ENCODE measurements at regions not wholly inside any gene's neighbourhood (a gene's known extent, or its start where the extent isn't known, plus 50 kb on each side); places are given as distances from the start of the nearest gene placed in this dataset.
"Not testable (repeated sequence)": the region's sequence is repeated elsewhere in the genome, so short reads cannot be mapped to it uniquely, and the experiment has no call there.

- H3K56ac ChIP-seq (ENCODE audit: low read length); DNase-seq; H2BK5ac ChIP-seq (ENCODE audit: low read length); H3K79me1 ChIP-seq (ENCODE audit: low read length); H3K23ac ChIP-seq (ENCODE audit: low read length); H3K18ac ChIP-seq (ENCODE audit: low read length); H3K79me2 ChIP-seq (ENCODE audit: control insufficient read depth, insufficient read depth, low read length); H2BK15ac ChIP-seq (replicated peaks; ENCODE audit: low read depth); H3K36me3 ChIP-seq (ENCODE audit: control insufficient read depth, insufficient read depth, low read length); H3K9ac ChIP-seq (ENCODE audit: low read length); H4K8ac ChIP-seq (ENCODE audit: low read depth, low read length); H2AK5ac ChIP-seq (ENCODE audit: low read length); H4K5ac ChIP-seq (ENCODE audit: low read length); H3K27me3 ChIP-seq (ENCODE audit: insufficient read depth, low read length, poor library complexity); H3K4ac ChIP-seq (ENCODE audit: low read depth, low read length); H2BK120ac ChIP-seq (ENCODE audit: low read depth, low read length); H3K4me1 ChIP-seq (ENCODE audit: control insufficient read depth, low read depth, low read length); H3K27ac ChIP-seq (ENCODE audit: low read depth, low read length); H3K4me3 ChIP-seq (ENCODE audit: low read length); H3K4me2 ChIP-seq (ENCODE audit: low read length): not testable (repeated sequence)
- WGBS (ENCODE audit: extremely low coverage, insufficient coverage, low lambda C conversion rate), result no CpG with 5 or more reads among the region's 3 CpGs
Observed at GRCh38 chr5:177902806-177903205, 93.2 kb downstream of the PROP1 start.

- not testable (repeated sequence) for H2AK5ac ChIP-seq (ENCODE audit: low read length); H3K27ac ChIP-seq (ENCODE audit: low read depth, low read length); H3K36me3 ChIP-seq (ENCODE audit: control insufficient read depth, insufficient read depth, low read length); H3K9ac ChIP-seq (ENCODE audit: low read length); H3K4me3 ChIP-seq (ENCODE audit: low read length); H2BK15ac ChIP-seq (replicated peaks; ENCODE audit: low read depth); H3K23ac ChIP-seq (ENCODE audit: low read length); H3K79me1 ChIP-seq (ENCODE audit: low read length); H3K4me1 ChIP-seq (ENCODE audit: control insufficient read depth, low read depth, low read length); H3K18ac ChIP-seq (ENCODE audit: low read length); H3K4ac ChIP-seq (ENCODE audit: low read depth, low read length); H2BK120ac ChIP-seq (ENCODE audit: low read depth, low read length); H3K79me2 ChIP-seq (ENCODE audit: control insufficient read depth, insufficient read depth, low read length); H4K8ac ChIP-seq (ENCODE audit: low read depth, low read length); H3K27me3 ChIP-seq (ENCODE audit: insufficient read depth, low read length, poor library complexity); H3K4me2 ChIP-seq (ENCODE audit: low read length); H4K5ac ChIP-seq (ENCODE audit: low read length); H3K56ac ChIP-seq (ENCODE audit: low read length); DNase-seq; H2BK5ac ChIP-seq (ENCODE audit: low read length)
- WGBS (ENCODE audit: extremely low coverage, insufficient coverage, low lambda C conversion rate), result no CpG with 5 or more reads among the region's 6 CpGs
Observed at GRCh38 chr5:177900066-177900465, 96.0 kb downstream of the PROP1 start.

- DNase-seq; H3K79me2 ChIP-seq (ENCODE audit: control insufficient read depth, insufficient read depth, low read length); H4K8ac ChIP-seq (ENCODE audit: low read depth, low read length); H3K56ac ChIP-seq (ENCODE audit: low read length); H3K9ac ChIP-seq (ENCODE audit: low read length); H3K4me2 ChIP-seq (ENCODE audit: low read length); H2AK5ac ChIP-seq (ENCODE audit: low read length); H3K79me1 ChIP-seq (ENCODE audit: low read length); H2BK15ac ChIP-seq (replicated peaks; ENCODE audit: low read depth); H3K4ac ChIP-seq (ENCODE audit: low read depth, low read length); H3K23ac ChIP-seq (ENCODE audit: low read length); H3K18ac ChIP-seq (ENCODE audit: low read length); H3K4me1 ChIP-seq (ENCODE audit: control insufficient read depth, low read depth, low read length); H2BK5ac ChIP-seq (ENCODE audit: low read length); H3K36me3 ChIP-seq (ENCODE audit: control insufficient read depth, insufficient read depth, low read length); H2BK120ac ChIP-seq (ENCODE audit: low read depth, low read length); H4K5ac ChIP-seq (ENCODE audit: low read length); H3K4me3 ChIP-seq (ENCODE audit: low read length); H3K27me3 ChIP-seq (ENCODE audit: insufficient read depth, low read length, poor library complexity); H3K27ac ChIP-seq (ENCODE audit: low read depth, low read length): not testable (repeated sequence)
- WGBS (ENCODE audit: extremely low coverage, insufficient coverage, low lambda C conversion rate), result no CpG with 5 or more reads among the region's 9 CpGs
Observed at GRCh38 chr5:177894681-177895453, 101.2 kb downstream of the PROP1 start.

DNA sequence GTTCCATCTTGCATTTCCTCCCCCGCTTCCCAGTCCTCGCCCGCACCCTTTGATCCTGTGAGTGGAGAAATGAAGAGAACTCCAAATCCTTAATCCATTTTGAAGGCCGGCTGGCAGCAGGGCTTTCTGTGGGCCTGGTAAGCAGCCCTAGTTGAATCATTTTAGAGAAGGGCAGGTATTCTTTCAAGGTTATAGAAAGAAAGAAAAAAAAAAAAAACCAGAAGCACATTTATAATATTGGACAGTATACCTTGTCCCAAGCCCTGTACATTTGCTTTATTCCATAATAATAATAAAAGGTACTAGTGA is 103.7 kb downstream of the PROP1 start:
- not testable (repeated sequence) for H3K79me1 ChIP-seq (ENCODE audit: low read length); H3K4ac ChIP-seq (ENCODE audit: low read depth, low read length); H2BK120ac ChIP-seq (ENCODE audit: low read depth, low read length); H2AK5ac ChIP-seq (ENCODE audit: low read length); DNase-seq; H3K23ac ChIP-seq (ENCODE audit: low read length); H4K8ac ChIP-seq (ENCODE audit: low read depth, low read length); H3K9ac ChIP-seq (ENCODE audit: low read length); H3K36me3 ChIP-seq (ENCODE audit: control insufficient read depth, insufficient read depth, low read length); H4K5ac ChIP-seq (ENCODE audit: low read length); H3K4me1 ChIP-seq (ENCODE audit: control insufficient read depth, low read depth, low read length); H3K4me2 ChIP-seq (ENCODE audit: low read length); H3K79me2 ChIP-seq (ENCODE audit: control insufficient read depth, insufficient read depth, low read length); H3K4me3 ChIP-seq (ENCODE audit: low read length); H3K18ac ChIP-seq (ENCODE audit: low read length); H3K56ac ChIP-seq (ENCODE audit: low read length); H2BK5ac ChIP-seq (ENCODE audit: low read length); H3K27ac ChIP-seq (ENCODE audit: low read depth, low read length); H2BK15ac ChIP-seq (replicated peaks; ENCODE audit: low read depth); H3K27me3 ChIP-seq (ENCODE audit: insufficient read depth, low read length, poor library complexity)
- WGBS (ENCODE audit: extremely low coverage, insufficient coverage, low lambda C conversion rate), result no CpG with 5 or more reads among the region's 4 CpGs

DNA sequence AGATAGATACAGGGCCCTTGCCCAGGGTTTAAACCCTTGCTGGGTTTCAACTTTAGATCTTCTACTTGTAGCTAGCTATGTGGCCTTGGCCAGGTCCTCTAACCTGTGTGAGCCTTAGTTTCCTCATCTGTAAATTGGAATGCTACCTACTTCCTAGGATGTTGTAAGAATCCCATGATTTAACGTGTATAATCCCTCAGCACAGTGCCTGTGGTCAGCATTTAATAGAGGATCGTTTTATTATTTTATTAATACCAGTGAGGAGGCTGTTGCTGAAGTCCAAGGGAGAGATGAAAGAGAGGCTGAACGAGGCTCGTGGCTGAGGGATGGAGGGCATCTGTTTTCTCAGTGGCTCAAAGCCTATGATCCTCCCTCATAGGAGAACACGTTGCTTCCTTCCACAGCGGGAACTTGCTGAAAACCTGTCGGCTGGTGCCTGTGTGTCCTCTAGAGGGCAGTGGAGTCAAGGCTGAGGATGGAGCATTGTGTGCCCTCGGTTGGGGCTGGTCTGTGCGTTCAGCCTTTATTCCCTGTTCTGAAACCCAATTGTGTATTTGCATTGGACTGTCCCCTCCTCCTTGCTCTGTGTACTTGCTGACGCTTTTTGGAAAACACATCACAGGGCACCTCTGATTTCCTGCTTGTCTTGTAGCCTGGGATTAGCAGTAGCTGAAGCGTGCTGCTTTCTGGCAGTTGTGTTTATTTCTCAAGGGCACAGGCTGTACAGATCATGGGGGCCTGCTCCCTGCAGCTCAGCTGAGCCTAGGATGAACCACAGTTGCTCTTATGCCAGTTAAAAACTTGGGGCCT is 104.3 kb downstream of the PROP1 start:
- not testable (repeated sequence) for H3K79me2 ChIP-seq (ENCODE audit: control insufficient read depth, insufficient read depth, low read length)

More for the DNA sequence above, 104.3 kb downstream of the PROP1 start:
- H3K27ac ChIP-seq (ENCODE audit: low read depth, low read length); H3K9ac ChIP-seq (ENCODE audit: low read length); H3K4me1 ChIP-seq (ENCODE audit: control insufficient read depth, low read depth, low read length); H3K4me2 ChIP-seq (ENCODE audit: low read length); H2AK5ac ChIP-seq (ENCODE audit: low read length); H3K18ac ChIP-seq (ENCODE audit: low read length); H2BK5ac ChIP-seq (ENCODE audit: low read length); H2BK120ac ChIP-seq (ENCODE audit: low read depth, low read length); H3K27me3 ChIP-seq (ENCODE audit: insufficient read depth, low read length, poor library complexity); DNase-seq; H3K4ac ChIP-seq (ENCODE audit: low read depth, low read length); H4K8ac ChIP-seq (ENCODE audit: low read depth, low read length); H3K79me1 ChIP-seq (ENCODE audit: low read length); H2BK15ac ChIP-seq (replicated peaks; ENCODE audit: low read depth); H4K5ac ChIP-seq (ENCODE audit: low read length); H3K23ac ChIP-seq (ENCODE audit: low read length); H3K56ac ChIP-seq (ENCODE audit: low read length); H3K36me3 ChIP-seq (ENCODE audit: control insufficient read depth, insufficient read depth, low read length); H3K4me3 ChIP-seq (ENCODE audit: low read length): not testable (repeated sequence)
- no CpG with 5 or more reads among the region's 11 CpGs for WGBS (ENCODE audit: extremely low coverage, insufficient coverage, low lambda C conversion rate)
